K562 (cell line): ENCODE measurements at regions not wholly inside any gene's neighbourhood (a gene's known extent, or its start where the extent isn't known, plus 50 kb on each side); places are given as distances from the start of the nearest gene placed in this dataset.

ENCODE experiments used
- ATAC-seq: fragments of 200-7000 bp; cut with Tn5 transposase; 3 replicates; pipeline ENCODE4 v1.9.1; 2020; ENCODE audit warnings: moderate library complexity
- BruUV-seq: library from RNA; stranded (reverse); fragments of 400-500 nt; replicated peaks from 2 replicates; lab custom pipeline; 2021; lab: Mats Ljungman, UMichigan
- CTCF ChIA-PET: fragments of 300-600 bp; formaldehyde crosslinking; extraction: SDS; loops from one replicate; lab custom pipeline; 2021; ENCODE audit warnings: low intra/inter-chr PET ratio; lab: Yijun Ruan, JAX
- POLR2A ChIA-PET: fragments of 300-600, 350-650 bp; sonication (Branson Sonifier 250); formaldehyde crosslinking; extraction: SDS; loops from one replicate; lab custom pipeline; 2021; ENCODE audit warnings: antibody characterized with exemption, inconsistent platforms; lab: Yijun Ruan, JAX
- DNase-seq, 4 experiments: peaks; one replicate each; pipeline versions ENCODE4 v3.0.0 to v3.0.0-alpha.2; 2011 to 2018; ENCODE audit warnings: low spot score in 3 of 4, mixed read lengths in 3 of 4; ENCODE audit errors: extremely low read depth in 1 of 4
- FAIRE-seq: peaks from 2 replicates; lab custom pipeline; 2011; peaks lifted over from hg19 to GRCh38; lab: Jason Lieb, UNC
- H2AFZ ChIP-seq: 2 replicates; pipeline ENCODE4 v1.6.0; 2011; ENCODE audit warnings: low read depth, low read length, control low read depth, inconsistent platforms
- H3K27ac ChIP-seq: fragments of 200-600 bp; 3 replicates; pipeline ENCODE4 v1.8.0; 2011; ENCODE audit warnings: low read depth, mild to moderate bottlenecking, control low read depth, inconsistent platforms, low read length, moderate library complexity, mixed read lengths; ENCODE audit errors: extremely low read depth
- H3K27me3 ChIP-seq, 2 experiments: fragments of 300-600 bp in 1 of 2; 2 replicates in 1 of 2; 3 replicates in 1 of 2; pipeline versions ENCODE4 v1.6.0 to v1.8.0; 2011; ENCODE audit warnings: inconsistent platforms in 2 of 2, low read length in 2 of 2, mild to moderate bottlenecking in 1 of 2, mixed read lengths in 1 of 2, moderate library complexity in 1 of 2; ENCODE audit not compliant: control insufficient read depth in 2 of 2, insufficient read depth in 2 of 2
- H3K36me3 ChIP-seq: fragments of 300-600 bp; 3 replicates; pipeline ENCODE4 v1.8.0; 2011; ENCODE audit warnings: mild to moderate bottlenecking, low read length, inconsistent platforms; ENCODE audit not compliant: control insufficient read depth, insufficient read depth
- H3K4me1 ChIP-seq, 2 experiments: fragments of 200-600 bp in 1 of 2; replicated peaks in 1 of 2; 2 replicates in 1 of 2; 3 replicates in 1 of 2; pipeline versions ENCODE4 v1.5.1 to v1.8.0; 2011; ENCODE audit warnings: inconsistent platforms in 2 of 2, low read length in 2 of 2, mild to moderate bottlenecking in 1 of 2, mixed read lengths in 1 of 2, moderate library complexity in 1 of 2; ENCODE audit not compliant: control insufficient read depth in 2 of 2, insufficient read depth in 2 of 2
- H3K4me2 ChIP-seq: 2 replicates; pipeline ENCODE4 v1.6.1; 2011; ENCODE audit warnings: low read length, control low read depth, inconsistent platforms, mixed read lengths; ENCODE audit not compliant: insufficient read depth
- H3K4me3 ChIP-seq: fragments of 200-600 bp; sonication (generic), shearing (Covaris generic); 2 replicates; pipeline ENCODE4 v1.5.1; 2016; ENCODE audit warnings: control low read depth, inconsistent platforms
- H3K79me2 ChIP-seq: fragments of 200-600 bp; 3 replicates; pipeline ENCODE4 v1.8.0; 2011; ENCODE audit warnings: low read length, inconsistent platforms; ENCODE audit not compliant: control insufficient read depth, insufficient read depth
- H3K9ac ChIP-seq, 2 experiments: 2 replicates each; pipeline versions ENCODE4 v1.6.0 to v1.6.1; 2011; ENCODE audit warnings: low read depth in 2 of 2, low read length in 2 of 2, control low read depth in 1 of 2, inconsistent platforms in 1 of 2, mild to moderate bottlenecking in 1 of 2, mixed read lengths in 1 of 2; ENCODE audit not compliant: insufficient read depth in 1 of 2
- H3K9me1 ChIP-seq: one replicate; pipeline ENCODE4 v1.6.0; 2011; ENCODE audit warnings: inconsistent platforms, mild to moderate bottlenecking, low read length, moderate library complexity; ENCODE audit not compliant: control insufficient read depth, insufficient read depth
- H3K9me3 ChIP-seq: replicated peaks from 2 replicates; pipeline ENCODE4 v1.5.1; 2011; ENCODE audit warnings: low read depth, low read length, inconsistent platforms; ENCODE audit not compliant: control insufficient read depth, insufficient read depth
- H4K20me1 ChIP-seq: replicated peaks from 2 replicates; pipeline ENCODE4 v1.6.1; 2011; ENCODE audit warnings: low read length, inconsistent platforms, mixed read lengths; ENCODE audit not compliant: control insufficient read depth, insufficient read depth
- MLLT1 ChIP-seq, 2 experiments: fragments of 450-650 bp; IDR thresholded peaks; 2 replicates each; pipeline ENCODE4 v1.6.1; 2016
- ZBED1 ChIP-seq: IDR thresholded peaks from 2 replicates; pipeline ENCODE4 v1.6.1; 2014
- WGBS: fragments of 100-300 bp; shearing (Covaris generic); methylation state at CpG from one replicate; pipeline ENCODE4 v1.1.6; 2016; ENCODE audit warnings: low coverage, mixed read lengths; ENCODE audit not compliant: insufficient coverage; ENCODE audit errors: missing lambda C conversion rate; 5-methylcytosine and 5-hydroxymethylcytosine counted together
- in situ Hi-C: fragments of 300-500 bp; cut with MboI; formaldehyde crosslinking; loops from 4 replicates; pipeline ENCODE4 v1.15.0; 2018; ENCODE audit warnings: inconsistent platforms, mixed read lengths
- intact Hi-C: fragments of 100-400 bp; cut with micrococcal nuclease; formaldehyde crosslinking; loops from 2 replicates; pipeline ENCODE4 v1.14.2; 2022

GRCh38 chr10:8229153-8229552 is 174.7 kb downstream of the GATA3 start:
- Histone ChIP-seq H3K4me3 (no peak overlapping the region), H3K4me2 (no peak overlapping the region), H3K27ac (no peak overlapping the region), H4K20me1 (no peaks in the 10 kb centered on the region), H3K9me3 (no peaks in the 10 kb centered on the region), H3K4me1 (no peaks in the 10 kb centered on the region), H3K27me3 (no peaks in the 10 kb centered on the region; a peak in 1 of 5 replicates), H2AFZ (no peak overlapping the region), H3K9me1 (no peaks in the 10 kb centered on the region), H3K79me2 (no peaks in the 10 kb centered on the region), H3K9ac (no peak overlapping the region), H3K36me3 (no peaks in the 10 kb centered on the region)
- POLR2A ChIA-PET: no interaction called here
- 0% methylated on average over 3 of the region's 3 CpGs for WGBS
- no peak for TF ChIP-seq MLLT1 (IDR thresholded peaks at IDR 0.05)
- intact Hi-C loops: no loop called here
- CTCF ChIA-PET: no interaction called here
- ATAC-seq (no peak), DNase-seq (no peak), FAIRE-seq (no peak)
- BruUV-seq: no TSS peak
- in situ Hi-C loops: no loop called here

- ChIA-PET CTCF (no interaction called here), POLR2A (no interaction called here)
- Histone ChIP-seq H3K4me2 (no peak overlapping the region), H3K9me1 (no peaks in the 10 kb centered on the region), H3K9me3 (no peaks in the 10 kb centered on the region), H2AFZ (no peak overlapping the region), H3K27me3 (no peaks in the 10 kb centered on the region; a peak in 2 of 5 replicates), H3K4me3 (no peak overlapping the region), H3K9ac (no peak overlapping the region), H3K4me1 (no peaks in the 10 kb centered on the region), H4K20me1 (no peaks in the 10 kb centered on the region), H3K79me2 (no peaks in the 10 kb centered on the region), H3K36me3 (no peaks in the 10 kb centered on the region), H3K27ac (no peak overlapping the region)
- 0% methylated on average over 1 of the region's 1 CpG for WGBS
- DNase-seq (no peak), ATAC-seq (no peak), FAIRE-seq (no peak)
- intact Hi-C loops: no loop called here
- no TSS peak for BruUV-seq
- no peak for TF ChIP-seq ZBED1
- in situ Hi-C loops: no loop called here
Measured at GRCh38 chr10:8230902-8231301, 176.4 kb downstream of the GATA3 start.
